Duodenal mucosa (tissue), 2 donors: ENCODE measurements at regions not wholly inside any gene's neighbourhood (a gene's known extent, or its start where the extent isn't known, plus 50 kb on each side); places are given as distances from the start of the nearest gene placed in this dataset.

Source experiments
- H3K27ac ChIP-seq: one replicate; pipeline ENCODE4 v1.7.0; 2013; ENCODE audit warnings: low read depth, low read length
- H3K27me3 ChIP-seq, 2 donors: one replicate each; pipeline ENCODE4 v1.7.0; 2013; ENCODE audit warnings: low read length in 2 of 2, control low read depth in 1 of 2; ENCODE audit not compliant: insufficient read depth in 2 of 2, control insufficient read depth in 1 of 2
- H3K36me3 ChIP-seq, 2 donors: one replicate each; pipeline ENCODE4 v1.7.0; 2013; ENCODE audit warnings: low read length in 2 of 2, control low read depth in 1 of 2; ENCODE audit not compliant: insufficient read depth in 2 of 2, control insufficient read depth in 1 of 2
- H3K4me1 ChIP-seq, 2 donors: one replicate each; pipeline ENCODE4 v1.7.0; 2013; ENCODE audit warnings: low read length in 2 of 2, control low read depth in 1 of 2; ENCODE audit not compliant: insufficient read depth in 2 of 2, control insufficient read depth in 1 of 2
- H3K4me3 ChIP-seq, 2 donors: one replicate each; pipeline ENCODE4 v1.7.0; 2013; ENCODE audit warnings: low read length in 2 of 2, low read depth in 1 of 2
- H3K9ac ChIP-seq, 2 donors: one replicate each; pipeline ENCODE4 v1.7.0; 2013; ENCODE audit warnings: low read length in 2 of 2, low read depth in 1 of 2
- H3K9me3 ChIP-seq, 2 donors: one replicate each; pipeline ENCODE4 v1.7.0; 2013; ENCODE audit warnings: low read length in 2 of 2, control low read depth in 1 of 2; ENCODE audit not compliant: control insufficient read depth in 1 of 2

GRCh38 chr2:12424809-12425208 is 291.9 kb upstream of the TRIB2 start:
- no peaks in the 10 kb centered on the region for H3K4me1 ChIP-seq
- H3K27me3 ChIP-seq: no peaks in the 10 kb centered on the region
- no peak overlapping the region for H3K4me3 ChIP-seq
- no peaks in the 10 kb centered on the region for H3K9me3 ChIP-seq
- no peak overlapping the region for H3K27ac ChIP-seq
- H3K9ac ChIP-seq: no peak overlapping the region
- no peaks in the 10 kb centered on the region for H3K36me3 ChIP-seq

GRCh38 chr2:12428324-12428723 is 288.4 kb upstream of the TRIB2 start:
- Histone ChIP-seq H3K4me1 (peaks cover 0 to 3% of the 10 kb centered on the region in 2 donors), H3K9ac (no peak overlapping the region), H3K36me3 (no peaks in the 10 kb centered on the region), H3K27ac (no peak overlapping the region), H3K9me3 (no peaks in the 10 kb centered on the region), H3K4me3 (no peak overlapping the region), H3K27me3 (no peaks in the 10 kb centered on the region)

GRCh38 chr2:12428786-12429185 is 287.9 kb upstream of the TRIB2 start:
- Histone ChIP-seq H3K9ac (no peak overlapping the region), H3K9me3 (no peaks in the 10 kb centered on the region), H3K4me1 (peaks cover 0 to 3% of the 10 kb centered on the region in 2 donors), H3K4me3 (no peak overlapping the region), H3K27ac (no peak overlapping the region), H3K27me3 (no peaks in the 10 kb centered on the region), H3K36me3 (no peaks in the 10 kb centered on the region)

- Histone ChIP-seq H3K4me1 (peaks cover 0 to 3% of the 10 kb centered on the region in 2 donors), H3K27ac (no peak overlapping the region)
These were observed 286.8 kb upstream of the TRIB2 start for GRCh38 chr2:12429779-12430406.

GRCh38 chr2:12430407-12431133 is 286.2 kb upstream of the TRIB2 start:
- Histone ChIP-seq H3K36me3 (no peaks in the 10 kb centered on the region), H3K27me3 (no peaks in the 10 kb centered on the region), H3K27ac (peak overlapping the region; percentile 13), H3K4me1 (peaks cover 0 to 3% of the 10 kb centered on the region in 2 donors), H3K9me3 (no peaks in the 10 kb centered on the region), H3K9ac (no peak overlapping the region), H3K4me3 (peak overlapping the region in 1 of 2 donors; percentile 11)

More at GRCh38 chr2:12429779-12430406, 286.8 kb upstream of the TRIB2 start:
- no peaks in the 10 kb centered on the region for H3K36me3 ChIP-seq
- no peaks in the 10 kb centered on the region for H3K27me3 ChIP-seq
- no peak overlapping the region for H3K4me3 ChIP-seq
- no peak overlapping the region for H3K9ac ChIP-seq
- H3K9me3 ChIP-seq: no peaks in the 10 kb centered on the region

- no peaks in the 10 kb centered on the region for H3K36me3 ChIP-seq
- H3K9ac ChIP-seq: no peak overlapping the region
- no peak overlapping the region for H3K27ac ChIP-seq
- no peaks in the 10 kb centered on the region for H3K27me3 ChIP-seq
- H3K9me3 ChIP-seq: no peaks in the 10 kb centered on the region
- no peak overlapping the region for H3K4me3 ChIP-seq
- peaks cover 0 to 3% of the 10 kb centered on the region in 2 donors for H3K4me1 ChIP-seq
These were observed 283.6 kb upstream of the TRIB2 start for GRCh38 chr2:12432985-12433625.

- Histone ChIP-seq H3K36me3 (no peaks in the 10 kb centered on the region), H3K27ac (no peak overlapping the region), H3K4me1 (peaks cover 0 to 3% of the 10 kb centered on the region in 2 donors)
These were observed 283.1 kb upstream of the TRIB2 start for GRCh38 chr2:12433626-12433990.

GRCh38 chr2:12434630-12435098 is 282.1 kb upstream of the TRIB2 start:
- Histone ChIP-seq H3K4me3 (no peak overlapping the region), H3K27ac (no peak overlapping the region), H3K4me1 (peaks cover 0 to 3% of the 10 kb centered on the region in 2 donors), H3K36me3 (no peaks in the 10 kb centered on the region), H3K27me3 (no peaks in the 10 kb centered on the region), H3K9me3 (no peaks in the 10 kb centered on the region), H3K9ac (no peak overlapping the region)

More at GRCh38 chr2:12433626-12433990, 283.1 kb upstream of the TRIB2 start:
- H3K27me3 ChIP-seq: no peaks in the 10 kb centered on the region
- no peaks in the 10 kb centered on the region for H3K9me3 ChIP-seq
- H3K4me3 ChIP-seq: no peak overlapping the region
- no peak overlapping the region for H3K9ac ChIP-seq

GRCh38 chr2:12435430-12436222 is 281.1 kb upstream of the TRIB2 start:
- no peaks in the 10 kb centered on the region for H3K9me3 ChIP-seq
- H3K36me3 ChIP-seq: no peaks in the 10 kb centered on the region
- H3K9ac ChIP-seq: no peak overlapping the region
- no peak overlapping the region for H3K27ac ChIP-seq
- H3K4me1 ChIP-seq: peaks cover 0 to 2% of the 10 kb centered on the region in 2 donors
- H3K27me3 ChIP-seq: no peaks in the 10 kb centered on the region
- no peak overlapping the region for H3K4me3 ChIP-seq
